ENCODE measurements at regions not wholly inside any gene's neighbourhood (a gene's known extent, or its start where the extent isn't known, plus 50 kb on each side); places are given as distances from the start of the nearest gene placed in this dataset.

DNA sequence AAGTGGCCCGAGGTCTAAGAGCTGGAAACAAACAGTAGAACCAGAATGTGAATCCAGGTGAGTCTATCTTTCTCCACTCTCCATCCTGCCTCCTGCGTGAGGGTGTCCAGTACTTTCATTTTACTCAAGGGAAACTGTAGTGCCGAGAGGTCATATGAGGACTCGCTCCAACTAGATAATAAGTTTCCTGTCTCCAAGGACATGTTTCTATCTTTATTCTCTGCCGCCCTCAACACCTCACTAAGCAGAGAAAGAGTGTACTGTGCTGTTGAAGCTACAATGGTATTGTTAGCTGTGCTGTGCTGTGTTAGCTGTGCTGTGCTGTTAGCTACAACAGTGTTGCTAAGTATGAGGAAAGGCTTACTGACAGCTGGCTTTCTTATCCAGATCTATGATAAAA is 137.9 kb upstream of the COL8A1 start:
- DNase-seq (ENCODE audit: low spot score) = no peak

GRCh38 chr3:99499235-99500158 is 138.9 kb upstream of the COL8A1 start:
- DNase-seq (ENCODE audit: low spot score) = peak; percentile 49

DNA sequence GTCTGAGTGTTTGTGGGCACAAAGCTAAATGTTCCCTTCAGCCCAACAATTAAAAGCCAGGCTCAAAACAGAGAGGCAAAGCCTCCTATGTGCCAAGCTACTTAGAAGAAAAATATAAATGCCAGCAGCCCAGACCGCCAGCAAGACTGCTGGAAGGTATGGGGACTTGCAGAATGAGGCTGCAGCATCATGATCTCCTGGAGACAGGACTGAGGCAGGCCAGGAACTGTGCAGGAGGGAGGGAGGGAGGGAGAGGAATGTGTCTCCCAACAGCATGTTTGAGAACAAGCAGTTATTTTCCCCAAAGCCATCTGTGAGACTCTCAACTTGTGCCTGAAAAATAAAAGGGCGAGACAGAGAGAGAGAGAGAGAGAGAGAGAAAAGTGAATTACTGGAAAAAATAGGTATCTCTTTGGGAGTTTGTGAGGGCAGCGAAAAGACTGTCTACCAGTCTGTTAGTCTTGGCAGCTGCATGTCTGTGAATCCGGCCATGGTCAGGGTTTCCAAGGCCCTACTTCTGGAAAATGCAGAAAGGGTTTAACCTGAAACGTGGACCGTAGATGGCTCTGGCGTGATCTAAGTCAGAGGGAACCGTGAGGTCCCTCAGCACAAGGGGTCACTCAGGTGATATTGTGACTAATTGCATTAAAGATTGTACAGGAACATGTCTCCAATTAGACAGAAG is 139.7 kb upstream of the COL8A1 start:
- DNase-seq (ENCODE audit: low spot score) = no peak

- no peak for DNase-seq (ENCODE audit: low spot score)
These were observed 150.5 kb upstream of the COL8A1 start for GRCh38 chr3:99487894-99488293.

GRCh38 chr3:99485286-99485685 is 153.1 kb upstream of the COL8A1 start:
- DNase-seq (ENCODE audit: low spot score) = no peak

DNA sequence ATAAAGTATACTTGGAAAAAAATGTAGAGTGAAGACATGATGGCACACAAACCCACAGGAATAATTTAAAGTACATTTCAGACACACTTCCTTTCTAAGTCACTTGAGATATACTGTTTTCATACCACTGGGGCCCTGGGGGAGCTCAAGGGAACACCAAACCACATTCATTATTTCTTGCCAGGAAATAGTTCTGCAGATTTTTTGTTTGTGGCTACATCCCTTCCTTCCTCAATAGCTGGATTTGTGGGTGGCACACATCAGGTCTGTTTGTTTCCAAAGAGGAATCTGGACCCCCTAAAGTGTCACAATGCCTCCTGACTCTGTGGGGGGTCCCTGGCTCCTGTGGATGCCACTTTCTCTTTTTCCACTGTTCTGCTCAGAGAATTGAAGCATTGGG is 153.5 kb upstream of the COL8A1 start:
- no peak for DNase-seq (ENCODE audit: low spot score)

GRCh38 chr3:99483841-99484240 is 154.6 kb upstream of the COL8A1 start:
- no peak for DNase-seq (ENCODE audit: low spot score)

DNA sequence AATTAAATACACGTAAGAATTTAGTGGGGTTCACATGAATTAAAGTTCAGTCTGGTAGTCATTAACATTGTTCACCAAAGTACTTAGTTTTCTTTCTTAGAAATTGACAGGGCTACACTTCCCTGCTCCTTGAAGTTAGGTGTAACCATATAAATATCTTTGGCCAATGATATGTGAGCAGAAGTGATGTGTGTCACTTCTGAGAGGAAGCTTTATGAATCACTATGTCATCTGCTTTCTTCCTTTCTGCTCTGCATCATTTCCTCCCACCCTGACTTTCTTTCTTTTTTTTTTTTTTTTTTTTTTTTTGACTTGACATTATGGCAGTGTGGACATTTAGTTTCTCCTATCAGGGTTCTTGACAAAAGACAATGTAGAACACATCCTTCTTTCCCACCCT is 156.2 kb upstream of the COL8A1 start:
- peak; percentile 45 for DNase-seq (ENCODE audit: low spot score)

DNA sequence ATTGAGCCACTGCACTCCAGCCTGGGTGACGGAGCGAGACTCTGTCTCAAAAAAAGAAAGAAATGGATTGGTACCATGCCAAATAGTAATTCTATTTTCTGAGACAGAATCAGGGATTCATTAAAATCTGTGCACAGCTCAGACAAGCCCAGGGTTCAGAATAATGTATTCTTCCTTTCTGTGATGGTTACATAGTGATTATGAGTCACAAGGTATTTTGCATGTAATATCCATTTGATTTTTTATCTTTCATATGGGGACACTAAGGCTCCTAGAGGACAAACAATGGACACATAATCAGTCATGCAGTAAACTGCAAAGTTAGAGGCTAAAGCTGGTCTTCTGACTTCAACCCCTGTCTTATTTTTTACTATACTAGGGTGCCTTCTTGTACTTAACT is 156.8 kb upstream of the COL8A1 start:
- no peak for DNase-seq (ENCODE audit: low spot score)

GRCh38 chr3:99479768-99480167 is 158.6 kb upstream of the COL8A1 start:
- no peak for DNase-seq (ENCODE audit: low spot score)

- DNase-seq (ENCODE audit: low spot score) = no peak
These were observed 160.7 kb upstream of the COL8A1 start for GRCh38 chr3:99477650-99478049.

- no peak for DNase-seq (ENCODE audit: low spot score)
These were observed 163.2 kb upstream of the COL8A1 start for GRCh38 chr3:99475229-99475628.

DNA sequence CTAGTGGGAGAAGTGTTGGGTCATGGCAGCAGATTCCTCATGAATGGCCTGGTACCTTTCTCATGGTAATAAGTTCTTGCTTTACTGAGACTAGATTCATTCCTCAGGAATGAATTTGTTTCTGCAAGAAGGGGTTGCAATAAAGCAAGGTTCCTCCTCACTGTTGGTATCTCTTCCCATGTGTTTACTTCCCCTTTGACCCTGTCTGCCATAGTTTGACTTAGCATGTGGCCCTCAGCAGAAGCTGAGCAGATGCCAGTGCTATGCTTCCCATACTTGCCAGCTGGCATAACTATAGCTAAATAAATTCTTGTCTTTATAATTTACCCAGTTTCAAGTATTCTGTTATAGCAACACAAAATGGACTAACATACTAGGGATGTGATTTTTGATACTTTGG is 163.6 kb upstream of the COL8A1 start:
- no peak for DNase-seq (ENCODE audit: low spot score)

DNA sequence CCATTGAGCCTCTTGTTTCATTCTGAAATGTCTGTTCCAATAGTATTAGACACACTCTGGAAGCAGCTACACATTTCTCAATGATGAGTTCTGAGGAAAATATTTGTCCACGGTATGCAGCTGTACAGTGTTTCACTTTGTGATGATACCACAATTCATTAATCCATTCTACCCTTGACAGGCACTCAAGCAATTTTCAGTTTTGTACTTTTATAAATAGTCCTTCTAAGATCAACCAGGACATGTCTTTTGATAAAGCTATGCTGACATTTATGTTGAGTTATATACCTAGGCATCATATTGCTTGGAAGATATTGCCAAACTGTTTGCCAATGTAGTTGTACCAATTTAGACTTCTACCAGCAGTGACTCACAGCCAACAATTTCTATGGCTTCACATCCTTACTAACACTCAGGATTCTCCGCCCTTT is 165.1 kb upstream of the COL8A1 start:
- DNase-seq (ENCODE audit: low spot score) = no peak

GRCh38 chr3:99472385-99472784 is 166.0 kb upstream of the COL8A1 start:
- DNase-seq (ENCODE audit: low spot score) = no peak

DNA sequence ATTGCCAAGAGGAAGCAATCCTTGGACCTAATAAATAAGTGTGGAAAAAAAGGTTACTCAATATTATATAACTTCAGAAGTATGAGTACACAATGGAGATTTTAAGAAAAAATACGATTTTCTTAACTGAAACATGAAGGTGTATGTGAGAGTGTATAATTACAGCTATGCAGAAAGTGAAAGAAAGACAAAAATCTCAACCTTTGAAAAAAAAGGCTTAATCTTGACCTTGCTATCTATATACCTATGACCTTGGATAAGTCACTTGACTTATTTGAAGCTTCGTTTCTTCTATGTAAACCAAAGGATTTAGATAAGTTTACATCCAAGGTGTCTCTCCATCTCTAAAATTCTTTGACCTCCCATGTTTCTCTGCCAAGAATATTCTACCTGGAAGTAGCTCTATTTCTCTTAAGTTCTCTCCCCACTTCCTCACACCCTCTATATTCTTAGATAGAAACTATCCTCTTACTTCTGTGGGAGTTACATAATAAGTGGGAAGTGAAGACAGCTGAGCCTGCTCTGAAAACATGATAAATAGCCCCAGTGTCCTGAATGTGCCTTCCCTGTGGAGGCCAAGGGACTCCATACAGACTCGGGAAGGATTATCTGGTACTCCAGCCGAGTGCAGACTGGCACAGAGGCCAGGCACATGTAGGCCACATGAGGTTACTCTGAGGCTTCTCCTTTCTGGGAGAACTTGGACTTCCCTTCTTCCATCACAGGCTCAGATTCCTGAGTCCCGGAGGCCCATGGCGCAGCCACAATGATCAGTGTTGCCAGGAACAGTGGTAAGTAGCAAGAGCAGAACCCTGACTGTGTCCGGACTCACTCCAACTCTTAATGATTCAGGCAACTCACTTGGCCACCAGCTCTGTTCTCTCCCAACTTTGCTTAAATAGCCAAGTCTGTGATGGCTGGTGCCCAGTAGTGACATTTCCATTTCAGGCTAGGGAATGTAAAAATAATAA is 166.8 kb upstream of the COL8A1 start:
- DNase-seq (ENCODE audit: low spot score) = no peak

GRCh38 chr3:99470841-99471240 is 167.6 kb upstream of the COL8A1 start:
- DNase-seq (ENCODE audit: low spot score) = no peak

DNA sequence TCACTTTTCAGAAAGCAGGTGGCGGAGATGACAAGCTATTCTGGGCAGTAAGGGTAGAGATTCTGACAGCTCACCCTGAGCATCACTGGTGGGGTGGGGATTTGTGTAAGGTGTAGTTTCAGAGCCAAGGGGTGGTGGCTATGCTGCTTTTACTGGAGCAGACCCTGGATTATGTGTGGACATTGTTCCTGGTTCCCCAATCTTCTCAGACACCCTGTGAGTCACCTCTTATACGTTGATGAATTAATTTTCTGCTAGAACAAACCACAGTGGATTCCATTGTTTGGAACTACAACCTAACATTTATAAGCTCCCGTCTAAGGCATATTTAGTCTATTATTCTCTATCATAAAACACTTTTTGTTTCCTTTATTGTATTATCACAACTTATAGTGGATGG is 169.5 kb upstream of the COL8A1 start:
- DNase-seq (ENCODE audit: low spot score) = no peak

- no peak for DNase-seq (ENCODE audit: low spot score)
These were observed 171.0 kb upstream of the COL8A1 start for GRCh38 chr3:99467420-99467819.

- no peak for DNase-seq (ENCODE audit: low spot score)
These were observed 172.1 kb upstream of the COL8A1 start for GRCh38 chr3:99466331-99466730.

- DNase-seq (ENCODE audit: low spot score) = no peak
These were observed 180.4 kb upstream of the COL8A1 start for GRCh38 chr3:99458013-99458412.

DNA sequence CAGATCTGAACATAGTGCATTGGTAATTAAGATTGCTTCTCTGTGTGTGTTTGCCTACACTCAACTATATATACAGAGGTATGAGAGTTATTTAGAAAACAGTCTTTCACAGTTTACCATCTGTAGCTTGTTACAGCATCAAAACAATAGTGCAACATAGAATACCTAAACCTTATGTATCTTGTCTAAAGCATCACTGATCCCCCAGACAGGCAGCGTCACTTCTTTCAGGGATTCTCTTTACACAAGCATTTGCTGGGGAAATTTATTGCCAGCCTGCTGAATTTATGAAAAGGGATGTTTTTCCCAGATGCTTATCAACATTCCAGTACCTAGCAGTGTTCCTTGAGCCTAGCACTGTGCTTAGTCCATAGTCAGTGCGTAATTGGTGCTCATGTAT is 195.8 kb upstream of the COL8A1 start:
- no peak for DNase-seq (ENCODE audit: low spot score)
